GM18498 (cell line): ENCODE measurements at regions not wholly inside any gene's neighbourhood (a gene's known extent, or its start where the extent isn't known, plus 50 kb on each side); places are given as distances from the start of the nearest gene placed in this dataset.

Experiments
- ATAC-seq: cut with Tn5 transposase; IDR thresholded peaks from one replicate; pipeline ENCODE4 v1.9.1; 2021; ENCODE audit warnings: mild to moderate bottlenecking, moderate library complexity; ENCODE audit not compliant: unreplicated experiment

DNA sequence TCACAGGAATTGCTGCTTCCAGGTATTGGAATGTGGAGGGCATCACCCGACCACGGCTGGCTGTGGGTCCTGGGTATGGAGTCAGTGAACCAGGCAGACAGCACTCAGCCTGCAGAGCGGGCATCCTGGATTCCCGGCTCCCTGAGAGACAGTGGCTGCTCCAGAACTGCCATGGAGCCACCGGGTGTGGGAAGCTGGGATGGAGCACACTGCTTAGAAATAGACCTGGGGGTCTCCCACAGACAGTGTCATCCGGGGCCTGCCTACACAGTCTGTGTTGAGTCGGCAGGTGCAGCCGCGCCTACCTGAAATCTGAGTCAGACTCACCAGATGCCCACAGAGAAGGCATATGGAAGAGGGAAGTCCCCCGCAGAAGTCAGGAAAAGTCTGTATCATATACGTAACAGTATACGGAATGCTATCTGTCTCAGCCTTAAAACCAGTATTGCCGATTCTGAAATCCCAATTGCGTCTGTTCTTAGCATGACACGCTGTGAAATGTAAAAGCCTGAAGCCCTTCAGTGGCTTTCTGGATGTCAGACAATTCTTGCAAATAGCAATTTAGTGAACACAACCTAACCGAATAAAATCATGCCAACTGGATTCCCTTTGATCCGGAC is 509.7 kb upstream of the MYT1L start:
- ATAC-seq: no peak

DNA sequence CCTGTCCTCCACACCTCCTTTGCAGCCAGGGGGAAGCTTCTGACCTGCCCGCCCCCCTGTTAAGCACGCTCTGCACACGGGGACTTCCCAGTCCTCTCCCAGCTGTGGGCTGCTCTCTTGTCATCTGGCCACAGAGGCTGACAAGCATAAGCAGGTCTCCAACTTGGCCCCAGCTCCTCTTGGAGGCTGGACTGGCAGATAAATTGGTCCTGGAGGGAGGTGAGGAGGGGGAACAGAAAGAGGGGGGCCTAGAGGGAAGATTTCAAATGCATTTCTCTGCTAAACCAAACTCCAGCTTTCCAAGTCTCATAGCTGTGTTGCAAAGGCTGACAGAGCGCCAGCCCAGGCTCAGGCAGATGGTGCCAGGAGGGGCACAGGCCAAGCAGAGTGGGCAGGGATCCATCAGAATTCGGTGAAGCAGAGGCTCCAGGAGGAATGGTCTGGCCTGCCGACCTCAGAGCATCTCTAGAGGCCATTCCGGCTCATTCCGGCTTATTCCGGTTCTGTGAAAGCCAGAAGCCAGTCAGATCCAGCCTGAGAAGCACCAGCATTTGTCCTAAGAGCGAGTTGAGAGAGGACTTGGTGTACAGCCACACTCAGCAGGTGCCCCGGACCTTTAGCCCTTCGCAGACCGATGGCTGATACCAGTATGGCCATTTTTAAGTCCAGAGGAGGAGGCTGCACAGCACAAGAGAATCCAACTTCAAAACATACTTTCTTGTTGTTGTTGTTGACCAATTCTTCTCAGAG is 508.9 kb upstream of the MYT1L start:
- ATAC-seq: no peak

DNA sequence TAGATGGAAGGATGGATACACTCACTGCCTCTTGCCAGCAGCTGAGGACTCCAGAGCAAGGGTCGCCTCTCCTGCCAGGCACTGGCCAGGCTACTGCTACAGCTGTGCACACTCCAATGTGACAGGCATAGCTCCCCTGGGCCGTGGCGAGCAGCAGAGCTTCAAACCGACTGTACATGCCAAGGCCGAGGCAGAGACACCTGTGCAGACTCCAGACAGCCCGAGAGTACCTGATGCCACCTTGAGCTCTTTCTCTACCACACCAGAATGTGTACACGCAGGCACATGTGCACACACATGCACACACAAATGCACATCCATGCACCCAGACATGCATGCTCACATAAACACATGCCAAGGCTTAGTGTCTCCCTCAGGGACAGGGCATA is 508.3 kb upstream of the MYT1L start:
- no peak for ATAC-seq

DNA sequence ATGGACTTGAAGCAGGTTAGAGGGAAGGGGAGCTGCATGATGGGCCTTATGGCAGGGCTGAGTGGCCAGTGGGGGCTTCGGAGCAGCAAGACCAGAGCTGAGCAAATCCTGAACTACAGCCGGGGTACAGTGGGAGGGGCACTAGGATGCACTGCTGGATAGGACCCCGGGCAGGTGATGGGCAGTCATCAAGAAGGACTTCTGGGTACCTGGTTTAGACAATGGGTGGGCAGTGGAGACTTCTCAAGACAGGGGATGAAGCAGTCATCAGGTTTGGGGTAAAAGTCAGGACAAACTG is 507.4 kb upstream of the MYT1L start:
- ATAC-seq: no peak

DNA sequence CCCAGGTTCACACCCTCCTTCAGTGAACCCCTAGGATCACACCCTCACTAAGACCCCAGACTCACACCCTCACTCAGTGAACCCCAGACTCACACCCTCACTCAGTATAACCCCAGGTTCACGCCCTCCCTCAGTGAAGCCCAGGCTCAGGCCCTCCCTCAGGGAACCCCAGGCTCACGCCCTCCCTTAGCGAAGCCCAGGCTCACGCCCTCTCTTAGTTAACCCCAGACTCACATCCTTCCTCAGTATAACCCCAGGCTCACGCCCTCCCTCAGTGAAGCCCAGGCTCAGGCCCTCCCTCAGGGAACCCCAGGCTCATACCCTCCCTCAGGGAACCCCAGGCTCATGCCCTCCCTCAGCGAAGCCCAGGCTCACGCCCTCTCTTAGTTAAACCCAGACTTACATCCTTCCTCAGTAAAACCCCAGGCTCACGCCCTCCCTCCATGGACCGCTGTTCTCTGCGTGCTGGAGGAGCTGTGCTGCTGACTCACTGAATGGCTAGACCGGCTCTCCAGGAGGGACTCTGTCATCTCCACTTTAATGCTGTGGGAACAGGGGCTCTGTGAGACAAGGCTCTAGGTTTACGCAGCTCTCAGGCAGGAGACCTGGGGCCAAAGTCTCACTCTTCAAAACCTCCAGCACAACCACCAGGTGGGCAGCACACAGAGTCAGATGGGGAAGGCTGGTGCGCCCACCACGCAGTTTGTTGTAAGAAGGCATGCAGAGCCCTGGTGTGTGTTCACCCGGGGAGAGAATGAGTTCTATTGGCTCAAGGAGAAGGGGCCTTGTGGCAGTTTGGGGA is 506.9 kb upstream of the MYT1L start:
- no peak for ATAC-seq

DNA sequence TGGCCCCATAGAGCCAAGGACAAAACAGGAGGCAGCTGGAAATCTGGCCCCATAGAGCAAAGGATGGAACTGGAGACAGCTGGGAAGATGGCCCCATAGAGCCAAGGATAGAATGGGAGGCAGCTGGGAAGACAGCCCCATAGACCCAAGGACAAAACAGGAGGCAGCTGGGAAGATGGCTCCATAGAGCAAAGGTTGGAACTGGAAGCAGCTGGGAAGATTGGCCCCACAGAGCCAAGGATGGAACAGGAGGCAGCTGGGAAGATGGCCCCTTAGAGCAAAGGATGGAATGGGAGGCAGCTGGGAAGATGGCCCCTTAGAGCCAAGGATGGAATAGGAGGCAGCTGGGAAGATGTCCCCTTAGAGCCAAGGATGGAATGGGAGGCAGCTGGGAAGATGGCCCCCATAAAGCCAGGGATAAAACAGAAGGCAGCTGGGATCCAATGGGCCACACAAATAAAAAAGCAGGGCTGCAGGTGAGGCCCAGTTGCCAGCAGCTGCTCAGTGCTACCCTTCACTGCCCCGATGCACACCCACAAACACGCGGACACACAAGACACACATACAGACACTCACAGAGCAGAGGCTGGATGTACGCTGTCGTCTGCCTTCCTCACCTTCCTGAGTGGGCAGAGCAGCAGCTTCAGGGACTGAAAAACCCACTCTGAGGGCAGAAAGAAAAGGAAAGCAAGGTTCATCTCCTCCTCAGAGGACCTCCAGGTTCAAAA is 505.4 kb upstream of the MYT1L start:
- ATAC-seq: no peak

DNA sequence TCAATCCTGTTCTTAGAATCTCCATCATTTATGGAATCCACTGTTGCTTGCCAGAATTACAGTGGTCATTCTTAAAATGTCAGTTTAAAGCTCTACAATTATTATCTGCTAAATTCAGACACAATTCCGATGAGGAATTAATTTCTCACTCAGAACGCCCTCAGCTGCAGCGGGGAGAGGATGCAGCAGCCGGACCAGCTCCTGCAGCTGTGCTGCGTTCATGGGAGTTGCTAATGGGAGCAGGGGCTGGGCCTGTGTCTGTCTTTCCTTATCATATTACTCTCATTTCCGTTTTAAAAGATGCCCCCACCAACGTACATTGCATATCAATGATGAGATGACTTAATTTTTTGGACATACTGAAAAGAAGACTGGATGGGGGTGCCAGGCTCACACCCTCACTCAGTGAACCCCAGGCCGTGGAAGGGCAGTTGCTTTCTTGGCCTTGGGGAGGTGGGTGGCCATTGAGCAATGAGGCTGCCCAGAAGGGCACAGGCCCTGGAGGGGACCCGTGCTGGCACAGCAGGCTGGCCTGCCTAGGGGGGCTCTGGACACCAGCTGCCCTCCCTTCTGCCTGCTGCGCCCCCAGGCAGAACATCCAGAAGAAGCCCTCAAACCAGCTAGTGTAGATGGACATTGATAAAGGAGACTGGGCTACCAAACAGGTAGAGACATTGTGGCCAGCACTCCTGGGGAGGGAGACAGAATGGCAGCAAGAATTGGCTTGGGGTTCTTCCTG is 503.6 kb upstream of the MYT1L start:
- ATAC-seq: no peak

DNA sequence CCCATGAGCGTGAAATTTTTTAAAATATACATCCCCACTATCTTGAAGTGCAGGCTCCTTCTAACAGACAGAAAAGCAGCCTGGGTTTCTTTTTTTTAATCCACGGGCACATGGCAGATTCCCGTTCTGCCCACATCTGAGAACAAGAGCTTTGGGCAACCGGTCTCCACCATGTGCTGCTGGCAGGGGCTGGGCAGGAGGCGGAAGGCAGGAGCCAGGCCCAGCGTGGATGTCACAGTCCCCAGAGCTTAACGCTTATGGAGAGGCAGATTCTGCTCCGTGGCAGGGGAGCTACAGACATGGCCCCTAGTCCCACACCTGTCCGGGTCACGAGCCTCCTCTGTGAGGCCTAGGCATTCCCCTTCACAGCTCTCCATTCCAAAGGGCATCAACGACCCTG is 503.0 kb upstream of the MYT1L start:
- ATAC-seq: no peak

DNA sequence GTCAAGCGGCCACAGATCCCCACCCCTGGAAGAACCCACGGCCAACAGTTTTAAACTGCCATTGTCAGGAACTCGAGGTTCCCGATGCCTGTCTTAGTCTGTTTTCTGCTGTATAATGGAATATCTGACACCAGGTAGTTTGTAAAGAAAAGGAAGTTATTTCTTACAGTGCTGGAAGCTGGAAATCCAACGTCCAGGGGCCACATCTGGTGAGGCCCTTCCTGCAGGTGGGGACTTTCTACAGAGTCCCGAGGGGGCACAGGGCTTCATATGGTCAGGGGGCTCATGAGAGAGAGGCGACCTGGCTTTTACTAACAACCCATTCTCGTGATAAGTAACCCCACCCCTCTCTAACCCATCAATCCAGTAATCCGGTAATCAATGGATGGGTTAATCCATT is 501.6 kb upstream of the MYT1L start:
- ATAC-seq: no peak

DNA sequence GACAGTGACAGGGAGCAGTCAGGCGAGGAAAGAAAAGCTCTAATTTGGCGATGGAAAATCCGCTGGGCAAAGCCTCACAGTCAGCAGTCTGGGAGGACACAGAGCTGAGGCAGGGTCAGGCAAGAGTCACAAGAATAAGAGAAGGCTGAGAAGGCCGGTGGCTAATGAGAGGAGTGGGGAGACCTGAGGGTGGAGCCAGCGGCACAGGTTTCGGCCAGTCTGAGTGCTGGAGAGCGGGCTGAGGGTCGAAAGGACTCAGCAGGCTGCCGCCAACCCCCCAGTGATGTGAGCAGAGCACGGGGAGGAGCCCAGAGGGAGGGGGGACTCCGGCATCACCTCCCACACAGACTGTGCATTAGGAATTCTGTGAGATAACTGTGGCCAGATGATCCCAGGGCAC is 500.6 kb upstream of the MYT1L start:
- no peak for ATAC-seq

DNA sequence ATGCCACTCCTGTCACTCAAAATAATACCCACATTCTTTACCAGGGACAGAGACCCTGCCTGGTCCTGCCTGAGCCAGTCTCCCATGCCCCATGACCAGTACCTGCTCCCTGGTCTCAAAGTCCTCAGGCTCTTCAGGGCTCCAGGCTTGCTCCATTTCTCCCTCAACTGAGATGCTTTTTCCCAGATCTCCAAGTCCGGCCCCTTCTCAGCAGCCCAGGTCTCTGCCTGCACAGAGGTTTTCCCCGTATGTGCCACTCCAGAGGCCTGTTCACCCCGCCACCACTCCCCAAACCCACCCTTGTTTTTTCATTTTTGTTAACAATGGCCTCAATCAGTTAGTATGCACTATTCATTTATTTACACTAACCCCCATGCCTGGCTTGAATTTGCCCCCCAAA is 499.5 kb upstream of the MYT1L start:
- no peak for ATAC-seq

DNA sequence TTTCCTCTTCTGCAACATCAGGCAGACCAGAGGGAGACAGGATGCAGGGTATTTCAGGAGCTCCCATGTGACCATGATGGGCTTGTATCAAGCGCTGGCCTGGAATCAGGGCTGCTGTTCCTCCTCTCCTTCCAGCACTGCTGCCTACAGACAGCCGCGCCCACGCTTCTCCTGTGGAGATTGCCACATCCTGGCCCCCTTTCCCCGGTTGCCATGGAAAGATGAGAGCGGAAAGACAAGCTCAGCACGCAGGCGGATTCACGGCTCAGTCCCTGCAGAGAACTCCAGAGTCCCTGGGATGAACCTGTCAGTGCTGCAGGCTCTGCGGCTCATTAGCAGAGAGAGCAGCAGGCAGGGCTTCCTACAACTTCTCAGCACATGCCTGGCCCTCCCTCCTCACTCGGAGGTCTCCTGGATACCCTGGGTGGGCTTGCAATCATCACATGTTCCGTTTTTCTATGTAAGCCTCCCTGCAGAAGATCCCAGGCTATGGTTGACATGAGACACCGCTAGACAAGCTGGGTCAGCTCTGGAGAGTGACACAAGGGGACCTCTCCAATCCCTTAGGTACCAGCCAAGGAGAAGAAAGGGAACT is 497.8 kb upstream of the MYT1L start:
- no peak for ATAC-seq

DNA sequence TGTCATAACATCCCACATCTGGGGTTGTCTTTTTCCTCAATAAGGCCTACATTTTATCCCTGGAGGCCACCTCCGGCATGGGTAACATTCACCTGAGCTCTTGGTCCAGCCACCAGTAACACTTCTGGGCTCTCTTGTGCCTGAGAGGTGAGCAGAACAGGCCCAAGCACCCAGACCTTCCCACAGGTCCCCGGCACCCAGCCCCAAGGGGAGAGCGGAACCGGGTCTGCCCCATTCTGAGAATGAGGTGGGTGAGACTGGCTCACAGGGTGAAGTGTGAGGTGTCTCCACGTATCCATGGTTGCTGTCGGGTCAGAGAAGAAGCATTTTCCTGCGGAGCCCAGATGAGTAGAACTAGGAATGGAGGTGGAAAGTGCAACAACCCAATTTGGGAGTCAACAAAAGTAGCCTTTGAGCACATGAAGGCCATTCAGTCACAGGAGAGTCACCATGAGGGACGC is 496.7 kb upstream of the MYT1L start:
- no peak for ATAC-seq

DNA sequence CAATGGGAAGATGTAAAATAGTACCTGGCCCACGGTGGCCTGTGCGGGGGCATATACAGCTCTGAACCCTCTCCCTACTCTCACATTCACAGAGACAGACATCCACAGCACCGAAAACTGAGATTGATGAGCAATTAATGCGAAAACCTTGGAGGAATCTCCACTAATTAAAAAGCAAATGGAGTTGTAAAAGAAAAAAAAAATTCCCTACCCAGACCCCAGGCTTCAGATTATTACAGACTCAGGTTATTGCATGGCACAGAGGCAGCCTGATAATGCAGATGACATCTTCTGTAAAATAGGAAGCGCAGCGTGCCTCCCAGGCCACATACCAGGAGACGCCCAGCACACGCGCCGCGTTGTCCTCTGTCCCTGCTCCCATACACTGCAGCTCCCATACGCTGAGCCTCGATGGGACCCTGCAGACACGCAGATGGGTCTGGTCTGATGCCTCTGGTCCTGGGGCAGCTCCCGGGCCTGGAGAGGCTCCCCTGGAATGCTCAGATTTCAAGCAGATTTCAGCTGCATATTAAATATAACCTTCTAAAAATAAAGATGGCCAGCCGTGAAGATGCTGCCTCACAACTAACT is 496.1 kb upstream of the MYT1L start:
- ATAC-seq: no peak

DNA sequence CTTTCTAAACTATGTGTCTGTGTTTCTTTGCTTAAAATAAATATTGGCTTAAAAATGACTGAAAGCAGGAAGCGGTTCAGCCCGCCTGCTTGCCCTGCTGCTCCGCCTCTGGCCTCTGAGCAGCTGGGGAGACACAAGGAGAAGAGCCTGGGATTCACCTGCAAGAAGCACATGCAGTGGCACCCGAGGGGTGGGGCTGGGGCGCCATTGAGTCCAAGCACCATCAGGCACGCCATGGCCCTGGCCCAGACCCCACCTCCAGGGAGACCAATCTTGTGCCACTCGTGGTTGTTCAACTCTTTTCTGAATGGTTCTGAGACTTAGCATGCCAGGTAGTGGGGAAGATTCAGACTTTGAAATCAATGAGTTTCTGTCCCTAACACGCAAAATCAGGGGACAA is 495.5 kb upstream of the MYT1L start:
- ATAC-seq: no peak

DNA sequence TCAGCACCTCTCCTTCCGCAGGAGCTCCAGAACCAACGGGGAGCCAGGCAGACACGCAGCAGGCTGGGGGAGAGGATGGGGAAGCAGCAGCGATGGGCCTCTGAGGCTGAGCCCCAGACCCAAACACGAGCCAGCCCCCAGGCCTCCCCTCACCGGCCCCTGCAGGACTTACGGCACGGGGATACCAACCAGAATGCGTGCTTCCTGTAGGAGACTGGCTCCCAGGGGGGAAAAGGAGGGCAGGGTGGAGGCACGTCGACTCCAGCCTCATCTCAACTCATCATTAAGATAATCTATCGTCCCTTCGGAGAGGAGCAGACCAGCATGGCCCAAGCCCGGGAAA is 495.1 kb upstream of the MYT1L start:
- ATAC-seq: no peak

DNA sequence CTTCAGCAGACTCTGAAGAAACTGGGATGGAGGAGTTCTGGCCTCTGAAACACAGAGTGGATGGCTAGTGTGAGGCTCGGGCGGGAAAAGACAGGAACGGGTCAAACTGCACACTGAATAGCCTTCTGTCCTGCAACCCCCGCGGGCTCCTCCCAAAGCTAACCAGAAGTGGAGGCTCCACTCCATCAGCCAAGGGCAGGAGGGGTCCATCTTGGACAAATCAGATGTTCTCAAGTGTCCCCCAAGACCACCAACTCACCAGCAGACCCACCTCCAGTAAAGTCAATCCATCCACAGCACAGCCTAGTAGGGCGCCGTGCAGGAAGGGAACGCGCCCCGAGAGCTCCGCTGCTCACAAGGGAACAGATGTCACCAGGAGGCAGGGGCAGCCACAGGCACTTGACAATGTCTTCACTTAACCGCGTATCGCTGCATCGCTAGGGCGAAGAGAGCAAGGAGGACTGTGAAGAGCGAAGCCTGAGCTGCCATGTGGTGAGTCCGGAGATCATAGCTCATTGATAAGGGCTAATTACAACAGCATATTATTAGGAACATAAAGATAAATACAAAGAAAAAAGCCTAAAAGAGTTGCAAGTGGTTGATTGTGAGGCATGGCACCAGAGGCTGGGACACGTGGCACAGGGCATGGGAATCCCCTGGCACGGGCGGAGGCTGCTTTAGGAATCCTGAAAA is 494.6 kb upstream of the MYT1L start:
- no peak for ATAC-seq

DNA sequence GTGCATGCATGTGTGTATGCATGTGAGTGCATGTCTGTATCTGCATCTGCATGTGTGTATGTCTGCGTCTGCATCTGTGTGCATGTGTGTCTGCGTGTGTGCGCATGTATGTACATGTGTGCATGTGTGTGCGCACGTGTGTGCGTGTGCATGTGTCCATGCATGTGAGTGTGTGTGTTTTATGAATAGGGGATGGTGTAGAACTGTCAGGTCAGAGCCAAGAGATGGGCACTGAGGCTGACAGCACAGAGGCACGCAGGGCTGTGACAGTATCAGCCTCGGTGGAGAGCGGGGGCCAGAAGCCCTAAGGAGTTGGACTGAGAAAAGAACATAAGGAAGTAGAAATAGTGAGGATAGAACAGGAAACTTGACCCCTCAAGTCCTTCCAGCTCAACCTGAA is 494.0 kb upstream of the MYT1L start:
- no peak for ATAC-seq

DNA sequence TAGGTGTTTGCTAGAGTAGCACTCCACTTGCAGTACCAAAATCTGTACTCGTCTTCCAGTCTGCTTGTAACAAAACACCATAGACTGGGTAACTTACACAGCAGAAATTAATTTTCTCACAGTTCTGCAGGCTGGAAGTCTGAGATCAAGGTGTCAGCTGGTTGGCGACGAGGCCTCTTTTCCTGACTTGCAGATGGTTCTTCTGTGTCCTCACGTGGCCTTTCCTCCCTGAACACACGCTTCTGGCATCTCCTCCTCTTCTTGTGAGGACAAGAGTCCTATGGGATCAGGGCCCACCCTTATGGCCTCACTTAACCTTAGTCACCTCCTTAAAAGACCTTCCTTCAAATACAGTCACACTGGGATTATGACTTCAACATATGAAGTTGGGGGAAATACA is 493.5 kb upstream of the MYT1L start:
- ATAC-seq: no peak
